GM12873 (cell line): ENCODE measurements at regions not wholly inside any gene's neighbourhood (a gene's known extent, or its start where the extent isn't known, plus 50 kb on each side); places are given as distances from the start of the nearest gene placed in this dataset.

Experiments used
- TF ChIP-seq, protein P1 (sequence below): IDR thresholded peaks from 2 replicates; pipeline ENCODE4 v1.5.1; 2012; ENCODE audit warnings: low read depth, mild to moderate bottlenecking, moderate library complexity, low read length, control low read depth; ENCODE audit not compliant: insufficient read depth; ENCODE audit errors: missing control alignments

DNA sequence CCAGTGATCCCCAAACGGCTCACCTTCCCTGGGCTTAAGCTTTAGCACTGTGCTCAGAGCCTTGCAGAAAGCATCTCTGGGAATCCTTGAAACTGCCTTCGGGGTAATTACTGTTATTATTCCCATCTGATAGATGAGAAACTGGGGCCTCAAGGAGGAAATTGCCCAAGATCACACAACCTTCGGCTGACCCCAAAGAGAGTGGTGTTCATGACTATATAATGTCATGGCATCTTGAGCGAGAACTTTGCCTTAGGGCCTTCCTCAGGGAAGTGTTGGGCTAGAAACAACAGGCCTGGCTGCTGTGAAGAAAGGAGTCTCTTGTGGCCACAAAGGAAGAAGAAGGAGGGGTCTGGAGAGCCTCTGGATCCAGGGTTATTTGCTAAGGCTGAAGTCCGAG is 388.7 kb upstream of the CFAP20DC start:
- TF ChIP-seq, protein P1, sequence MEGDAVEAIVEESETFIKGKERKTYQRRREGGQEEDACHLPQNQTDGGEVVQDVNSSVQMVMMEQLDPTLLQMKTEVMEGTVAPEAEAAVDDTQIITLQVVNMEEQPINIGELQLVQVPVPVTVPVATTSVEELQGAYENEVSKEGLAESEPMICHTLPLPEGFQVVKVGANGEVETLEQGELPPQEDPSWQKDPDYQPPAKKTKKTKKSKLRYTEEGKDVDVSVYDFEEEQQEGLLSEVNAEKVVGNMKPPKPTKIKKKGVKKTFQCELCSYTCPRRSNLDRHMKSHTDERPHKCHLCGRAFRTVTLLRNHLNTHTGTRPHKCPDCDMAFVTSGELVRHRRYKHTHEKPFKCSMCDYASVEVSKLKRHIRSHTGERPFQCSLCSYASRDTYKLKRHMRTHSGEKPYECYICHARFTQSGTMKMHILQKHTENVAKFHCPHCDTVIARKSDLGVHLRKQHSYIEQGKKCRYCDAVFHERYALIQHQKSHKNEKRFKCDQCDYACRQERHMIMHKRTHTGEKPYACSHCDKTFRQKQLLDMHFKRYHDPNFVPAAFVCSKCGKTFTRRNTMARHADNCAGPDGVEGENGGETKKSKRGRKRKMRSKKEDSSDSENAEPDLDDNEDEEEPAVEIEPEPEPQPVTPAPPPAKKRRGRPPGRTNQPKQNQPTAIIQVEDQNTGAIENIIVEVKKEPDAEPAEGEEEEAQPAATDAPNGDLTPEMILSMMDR = no peak

- TF ChIP-seq, protein P1 = no peak
Observed at GRCh38 chr3:59436164-59436958, 386.5 kb upstream of the CFAP20DC start.

DNA sequence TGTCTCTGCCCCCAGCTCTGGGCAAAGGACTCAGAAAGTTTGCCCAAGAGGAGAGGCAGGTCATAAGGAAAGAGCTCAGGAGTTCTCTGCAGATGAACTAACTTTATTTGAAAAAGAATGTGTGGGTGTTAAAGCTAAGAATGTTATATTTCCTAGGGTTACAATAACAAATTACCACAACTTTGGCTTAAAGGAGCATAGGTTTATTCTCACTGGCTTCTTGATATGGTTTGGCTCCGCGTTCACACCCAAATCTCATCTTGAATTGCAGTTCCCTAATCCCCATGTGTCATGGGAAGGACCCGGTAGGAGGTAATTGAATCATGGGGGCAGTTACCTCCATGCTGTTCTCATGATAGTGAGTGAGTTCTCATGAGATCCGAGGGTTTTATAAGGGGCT is 383.7 kb upstream of the CFAP20DC start:
- TF ChIP-seq, protein P1 = no peak

DNA sequence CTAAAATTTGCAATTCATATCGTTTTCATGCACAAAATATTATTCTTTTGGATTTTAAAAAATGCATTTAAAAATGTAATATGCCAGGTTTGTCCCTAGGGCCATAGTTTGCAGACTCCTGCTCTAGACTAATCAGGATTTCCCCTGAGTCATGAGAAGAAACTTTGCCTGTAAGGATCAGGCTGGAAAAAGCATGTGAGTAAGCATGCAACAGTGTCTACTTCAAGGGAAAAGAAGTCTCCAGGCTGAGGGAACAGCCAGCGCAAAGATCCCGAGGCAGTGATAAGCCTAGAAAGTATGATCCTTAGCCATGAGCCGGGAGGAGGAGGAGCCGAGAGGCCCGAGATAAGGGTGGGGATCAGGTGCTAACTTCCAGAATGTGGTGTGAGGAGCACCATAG is 382.8 kb upstream of the CFAP20DC start:
- TF ChIP-seq, protein P1 = no peak

DNA sequence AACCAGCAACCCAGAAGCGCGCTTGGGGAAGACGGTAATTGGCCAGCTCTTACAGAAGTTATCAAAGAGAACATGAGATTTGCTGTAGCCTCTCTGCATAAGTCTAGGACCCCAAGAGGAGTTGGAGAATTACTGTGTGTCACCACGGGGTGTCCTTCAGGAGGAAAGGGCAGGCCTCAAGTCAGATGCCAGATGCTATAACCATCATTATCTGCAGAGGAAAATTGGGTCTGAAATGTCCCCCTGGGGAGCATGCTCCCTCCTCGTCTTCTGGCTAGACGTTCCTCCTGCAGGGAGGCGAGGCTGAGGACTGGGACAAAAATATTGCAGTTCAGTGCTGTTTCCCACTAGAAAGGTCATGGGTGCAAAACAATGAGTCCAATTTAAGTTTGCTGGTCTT is 380.5 kb upstream of the CFAP20DC start:
- TF ChIP-seq, protein P1 = no peak

DNA sequence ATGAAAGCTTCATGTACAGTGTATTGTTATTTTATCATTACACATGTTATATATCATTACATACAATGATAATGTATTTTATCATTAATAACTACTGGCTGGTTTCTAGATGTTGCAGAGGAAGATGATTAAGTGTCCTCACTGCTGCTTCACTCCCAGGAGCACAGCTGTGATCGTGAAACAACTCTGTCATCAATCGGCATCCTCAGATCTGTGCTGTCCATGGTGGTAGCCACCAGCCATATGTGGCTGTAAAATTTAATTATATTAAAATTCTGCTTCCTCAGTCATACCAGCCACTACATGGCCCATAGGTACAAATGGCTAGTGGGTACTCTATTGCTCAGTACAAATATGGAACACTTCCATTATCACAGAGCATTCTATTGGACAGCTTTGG is 379.4 kb upstream of the CFAP20DC start:
- TF ChIP-seq, protein P1 = no peak

DNA sequence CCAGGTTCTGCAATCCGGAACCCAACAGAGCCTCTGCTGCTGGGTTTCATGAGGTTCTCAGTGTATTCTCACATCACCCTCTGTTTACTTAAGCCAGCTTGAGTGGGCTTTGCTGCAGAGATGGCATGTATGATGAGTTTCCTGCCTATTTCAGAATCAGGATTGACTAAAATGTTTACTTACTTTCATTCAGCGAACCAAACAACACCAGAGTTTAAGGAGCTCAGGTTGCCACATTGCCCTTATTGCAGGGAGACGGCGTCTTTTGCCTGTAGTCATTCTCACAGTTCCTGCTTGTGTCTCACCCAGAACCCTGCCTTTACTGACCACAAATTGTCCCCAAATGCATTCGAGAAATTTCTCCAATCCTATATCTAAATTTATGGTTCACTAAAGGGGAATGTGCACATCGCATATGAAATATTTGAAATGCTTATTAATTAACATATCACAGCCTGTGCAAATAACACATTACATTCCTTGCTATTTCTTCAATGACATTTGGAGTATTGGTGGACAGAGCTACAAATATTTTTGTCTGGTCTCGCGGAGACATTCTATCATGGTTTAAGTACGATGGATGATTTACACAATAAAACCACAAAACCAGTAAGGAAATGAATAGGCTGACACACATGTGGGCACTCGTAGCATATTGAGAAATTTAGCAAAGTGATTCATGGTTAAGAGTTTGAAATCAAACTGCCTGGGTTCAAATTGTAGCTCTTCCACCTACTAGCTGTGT is 377.2 kb upstream of the CFAP20DC start:
- TF ChIP-seq, protein P1 = no peak
